HG02970 (cell line): ENCODE measurements at regions not wholly inside any gene's neighbourhood (a gene's known extent, or its start where the extent isn't known, plus 50 kb on each side); places are given as distances from the start of the nearest gene placed in this dataset.

Experiments
- ATAC-seq: cut with Tn5 transposase; IDR thresholded peaks from one replicate; pipeline ENCODE4 v1.9.1; 2021; ENCODE audit warnings: mild to moderate bottlenecking, moderate library complexity, moderate number of reproducible peaks; ENCODE audit not compliant: unreplicated experiment, low FRiP score

DNA sequence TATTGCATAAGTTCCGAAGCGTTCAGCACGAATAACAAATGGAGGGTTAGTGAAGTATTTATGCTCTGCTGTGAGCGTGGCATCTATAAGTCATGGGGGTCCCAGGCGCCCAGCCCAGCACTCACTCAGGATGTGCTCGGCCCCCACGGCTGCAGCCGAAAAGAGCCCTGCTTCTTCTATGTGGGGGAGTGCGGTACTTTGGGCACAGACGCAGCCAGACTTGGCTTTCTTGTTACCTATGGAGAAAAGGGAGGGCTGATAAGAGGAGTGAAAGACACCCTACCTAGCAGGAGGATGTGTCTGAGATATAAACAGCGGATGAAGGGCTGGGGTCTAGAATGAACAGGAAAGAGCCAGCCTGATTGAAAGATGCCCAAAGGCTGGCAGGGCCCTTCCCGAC is 51.4 kb downstream of the MRPL36 start:
- ATAC-seq = no peak

DNA sequence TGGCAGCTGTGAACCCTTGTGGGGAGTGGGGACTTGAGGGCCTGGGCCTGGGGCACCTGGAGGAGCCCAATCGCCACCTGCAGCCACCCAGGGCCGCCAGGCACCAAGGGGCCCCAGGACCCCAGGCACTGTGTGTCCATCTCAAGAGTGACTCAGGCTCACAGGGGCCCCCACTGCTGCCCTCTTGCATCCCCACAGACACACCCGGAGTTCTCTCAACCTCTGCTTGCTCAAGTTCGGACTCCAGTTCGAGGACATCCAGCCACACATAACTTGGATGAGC is 51.9 kb downstream of the MRPL36 start:
- ATAC-seq = no peak

DNA sequence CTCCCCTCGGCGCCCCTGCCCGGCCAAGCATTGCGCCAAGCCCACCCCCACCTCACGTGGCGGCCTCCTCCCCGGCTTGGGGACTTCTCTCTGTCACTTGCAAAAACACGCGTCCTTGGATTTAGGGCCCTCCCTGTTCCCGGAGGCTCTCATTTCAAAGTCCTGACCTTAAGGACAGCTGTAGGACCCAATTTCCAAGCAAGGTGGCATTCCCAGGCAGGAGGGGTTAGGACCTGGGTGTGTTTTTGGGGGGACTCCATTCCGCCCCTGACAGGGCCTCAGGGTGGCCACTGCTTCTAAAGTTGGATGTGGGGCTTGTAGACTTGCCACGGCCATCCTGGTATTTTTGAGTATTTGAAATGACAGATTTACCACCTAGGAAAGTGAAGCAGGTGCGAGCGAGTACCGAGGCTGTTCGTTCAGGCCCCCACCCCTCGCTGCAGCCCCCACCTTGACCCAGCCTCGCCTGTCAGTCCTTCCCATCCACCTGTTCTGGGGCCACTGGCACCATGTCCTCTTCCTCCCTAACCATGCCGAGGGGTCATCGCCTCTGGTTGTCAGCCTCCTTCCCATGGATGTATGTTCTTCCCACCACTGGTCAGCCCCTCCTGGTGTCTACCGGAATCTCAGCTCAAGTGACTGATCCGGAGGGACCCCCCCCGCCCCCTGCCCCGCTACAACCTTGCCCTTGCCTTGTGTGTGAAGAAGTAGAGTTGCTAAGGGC is 52.4 kb downstream of the MRPL36 start:
- ATAC-seq = no peak

- no peak for ATAC-seq
Observed at GRCh38 chr5:1746371-1747078, 53.1 kb downstream of the MRPL36 start.

DNA sequence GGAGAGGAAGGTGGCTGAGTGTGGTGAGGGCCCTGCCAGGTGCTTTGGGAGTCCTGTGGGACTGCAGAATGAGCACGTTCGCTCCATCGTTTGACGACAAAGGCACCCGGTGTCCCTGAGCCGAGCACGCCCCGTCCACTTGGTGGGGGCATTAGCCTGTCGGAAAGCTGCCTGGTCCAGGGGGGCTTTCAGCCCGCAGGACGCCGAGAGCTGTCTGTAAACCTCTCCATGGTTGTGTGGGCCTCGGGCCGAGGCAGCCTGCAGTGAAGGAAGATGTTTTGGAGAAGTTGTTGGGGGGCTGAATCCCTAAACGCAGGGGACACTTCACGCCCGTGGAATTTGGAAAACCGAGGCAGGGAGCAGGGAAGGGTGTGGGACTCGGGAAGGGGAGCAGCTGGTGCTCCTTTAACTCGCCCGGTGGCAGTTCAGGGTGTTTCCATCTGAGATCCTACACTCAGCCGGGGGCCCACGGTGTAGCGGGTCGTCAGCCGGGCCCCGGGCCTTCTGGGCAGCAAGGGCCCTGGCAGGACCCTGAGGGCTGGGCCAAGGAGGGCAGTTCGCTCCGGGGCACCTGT is 53.8 kb downstream of the MRPL36 start:
- no peak for ATAC-seq

- no peak for ATAC-seq
Observed at GRCh38 chr5:1745123-1745795, 54.4 kb downstream of the MRPL36 start.

DNA sequence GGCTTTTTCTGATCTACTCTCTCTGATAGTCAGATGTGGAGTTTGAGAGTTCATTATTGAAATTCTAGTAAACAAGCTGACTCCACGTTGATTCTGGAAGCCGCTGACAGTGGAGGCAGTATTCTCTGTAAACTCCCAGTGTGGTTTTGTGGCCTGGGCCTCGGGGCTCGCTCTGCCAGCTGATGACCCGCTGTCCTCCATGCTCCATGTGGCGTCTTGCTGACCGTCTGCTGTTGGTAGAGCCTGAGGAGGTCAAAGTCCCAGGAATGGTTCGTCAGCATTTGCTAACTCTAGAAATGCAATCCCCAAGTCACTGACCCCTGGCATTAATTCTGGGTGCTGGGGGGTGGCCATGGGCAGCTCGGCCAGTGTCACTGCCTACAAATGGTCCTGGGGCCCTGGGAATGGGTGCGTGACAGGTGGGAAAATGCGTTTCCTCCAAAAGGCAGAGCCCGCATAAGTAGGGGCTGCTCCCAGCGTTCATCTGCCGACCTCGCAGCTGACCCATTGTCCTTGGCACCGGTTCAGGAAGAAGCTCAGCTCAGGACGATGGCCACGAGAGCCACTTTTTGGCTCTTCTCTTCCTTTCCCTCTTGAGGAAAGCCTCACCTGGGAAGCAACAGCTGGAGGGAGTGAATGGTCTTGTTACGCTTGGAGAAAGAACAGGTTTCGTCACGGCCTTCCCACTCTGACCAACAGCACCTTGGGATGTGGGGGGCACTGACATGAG is 55.1 kb downstream of the MRPL36 start:
- ATAC-seq = no peak

GRCh38 chr5:1743769-1744085 is 55.9 kb downstream of the MRPL36 start:
- ATAC-seq = no peak

DNA sequence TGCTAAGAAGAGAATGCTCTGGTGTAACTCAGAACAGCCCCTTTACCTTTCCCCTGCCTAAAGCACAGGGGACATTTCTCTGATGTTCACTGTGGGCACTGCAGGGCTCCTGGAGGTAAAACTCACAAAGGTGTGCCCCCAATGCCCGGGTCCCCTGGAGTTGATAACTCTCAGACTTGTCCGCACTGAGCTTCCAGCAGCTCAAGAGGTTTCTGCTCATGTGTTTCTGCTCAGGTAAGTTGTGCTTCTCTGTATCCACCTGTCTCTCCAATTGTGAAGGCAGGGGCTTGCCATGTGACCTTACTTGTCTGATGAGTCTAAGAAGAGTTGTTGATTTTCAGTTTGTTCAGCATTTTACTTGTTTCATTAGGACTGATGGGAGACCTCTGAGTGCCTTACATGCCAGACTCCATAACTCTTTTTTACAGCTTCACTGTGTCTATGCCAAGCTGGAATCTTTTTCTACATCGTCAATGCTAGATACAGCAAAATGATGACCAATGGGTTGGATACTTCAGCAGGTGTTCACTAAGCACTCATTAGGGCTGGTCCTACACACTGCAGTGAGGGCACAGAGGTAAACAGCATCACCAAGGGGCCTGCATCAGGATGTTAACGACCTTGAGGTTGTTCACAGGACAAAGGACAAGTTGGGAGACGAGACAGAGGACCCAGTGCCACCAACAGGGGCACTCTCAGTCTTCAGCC is 56.4 kb downstream of the MRPL36 start:
- no peak for ATAC-seq

GRCh38 chr5:1737790-1738405 is 61.7 kb downstream of the MRPL36 start:
- peak; percentile 58 for ATAC-seq

- ATAC-seq = no peak
Observed at GRCh38 chr5:1736889-1737711, 62.5 kb downstream of the MRPL36 start.

GRCh38 chr5:1736065-1736464 is 63.6 kb downstream of the MRPL36 start:
- no peak for ATAC-seq

- ATAC-seq = no peak
Observed at GRCh38 chr5:1735320-1735970, 64.2 kb downstream of the MRPL36 start.

DNA sequence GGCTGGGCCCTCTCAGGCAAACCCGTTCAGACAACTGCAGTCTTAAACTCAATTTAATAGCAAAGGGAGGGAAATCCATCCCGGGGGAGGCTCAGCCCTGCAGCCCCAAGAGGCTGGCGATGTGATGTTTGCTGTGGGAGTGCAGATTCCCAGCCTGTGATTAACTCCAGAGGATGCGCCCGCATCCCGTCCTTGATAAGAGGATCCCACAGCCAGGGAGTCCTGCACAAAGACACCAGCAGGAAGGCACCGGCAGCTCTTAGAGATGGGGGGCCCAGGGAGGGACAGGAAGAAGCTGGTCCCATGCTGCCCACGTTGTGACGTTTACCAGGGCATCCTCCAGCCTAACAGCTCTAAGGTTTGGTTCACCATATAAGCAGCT is 64.7 kb downstream of the MRPL36 start:
- ATAC-seq = no peak

DNA sequence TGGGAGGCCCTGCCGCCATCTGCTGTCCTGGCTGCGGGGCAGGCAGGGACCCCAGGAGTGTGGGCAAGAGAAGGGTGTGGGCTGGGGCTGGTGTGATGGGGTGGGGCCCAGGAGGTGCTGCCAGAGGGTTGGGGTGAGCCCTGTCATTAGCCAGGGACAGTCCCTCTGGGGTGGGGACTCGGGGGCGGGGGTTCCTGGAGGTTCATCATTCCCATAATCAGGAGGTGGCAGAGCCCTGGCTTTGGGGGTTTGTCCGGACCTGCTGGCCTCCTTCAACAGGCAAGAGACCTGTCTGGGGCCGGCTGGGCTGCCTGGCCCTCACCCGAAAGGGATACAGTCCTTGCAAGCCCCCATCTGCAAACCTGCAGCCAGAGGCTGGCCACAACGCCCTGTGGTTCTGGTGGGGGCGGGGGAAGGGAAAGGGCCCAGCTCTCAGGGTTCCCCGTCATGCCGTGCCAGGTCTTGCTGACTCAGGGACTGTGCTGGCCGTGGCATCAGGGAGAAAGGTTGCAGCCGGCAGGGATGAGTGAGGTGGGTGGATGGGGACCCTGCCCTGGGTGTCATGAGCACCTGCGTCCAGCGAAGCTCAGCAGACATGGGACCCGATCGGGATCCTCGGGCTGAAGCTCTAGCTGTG is 65.2 kb downstream of the MRPL36 start:
- no peak for ATAC-seq

GRCh38 chr5:1733369-1733768 is 66.3 kb downstream of the MRPL36 start:
- ATAC-seq = no peak

GRCh38 chr5:1732945-1733344 is 66.7 kb downstream of the MRPL36 start:
- no peak for ATAC-seq

GRCh38 chr5:1732238-1732941 is 67.2 kb downstream of the MRPL36 start:
- no peak for ATAC-seq
